H9 (cell line): ENCODE measurements at regions not wholly inside any gene's neighbourhood (a gene's known extent, or its start where the extent isn't known, plus 50 kb on each side); places are given as distances from the start of the nearest gene placed in this dataset.

Experiments
- DNase-seq: peaks from one replicate; pipeline ENCODE4 v3.0.0-alpha.2; 2017
- H2AFZ ChIP-seq: one replicate; pipeline ENCODE4 v1.6.1; 2013; ENCODE audit warnings: mild to moderate bottlenecking, low read length, control low read depth, moderate library complexity
- H2AK5ac ChIP-seq: 2 replicates; pipeline ENCODE4 v1.6.1; 2013; ENCODE audit warnings: low read length, control low read depth, mixed read lengths; ENCODE audit not compliant: insufficient read length
- H2BK120ac ChIP-seq: one replicate; pipeline ENCODE4 v1.6.1; 2013; ENCODE audit warnings: low read depth, mild to moderate bottlenecking, low read length, control low read depth, inconsistent platforms; ENCODE audit not compliant: poor library complexity, severe bottlenecking
- H2BK12ac ChIP-seq: 2 replicates; pipeline ENCODE4 v1.6.1; 2013; ENCODE audit warnings: low read length, control low read depth, mixed read lengths, low read depth; ENCODE audit not compliant: insufficient read length
- H2BK15ac ChIP-seq: 2 replicates; pipeline ENCODE4 v1.6.1; 2013; ENCODE audit warnings: low read depth, low read length, control low read depth
- H2BK20ac ChIP-seq: one replicate; pipeline ENCODE4 v1.6.1; 2013; ENCODE audit warnings: low read depth, mild to moderate bottlenecking, low read length, control low read depth, inconsistent platforms; ENCODE audit not compliant: poor library complexity, severe bottlenecking
- H2BK5ac ChIP-seq: 2 replicates; pipeline ENCODE4 v1.6.1; 2013; ENCODE audit warnings: low read length, control low read depth, mixed read lengths; ENCODE audit not compliant: insufficient read length
- H3K14ac ChIP-seq: 2 replicates; pipeline ENCODE4 v1.6.1; 2013; ENCODE audit warnings: low read length, control low read depth; ENCODE audit not compliant: insufficient read depth
- H3K18ac ChIP-seq: 2 replicates; pipeline ENCODE4 v1.6.1; 2013; ENCODE audit warnings: low read depth, mild to moderate bottlenecking, mixed read lengths, low read length, control low read depth; ENCODE audit not compliant: insufficient read length
- H3K23ac ChIP-seq: 2 replicates; pipeline ENCODE4 v1.6.1; 2013; ENCODE audit warnings: low read length, control low read depth, mixed read lengths, low read depth; ENCODE audit not compliant: insufficient read length
- H3K23me2 ChIP-seq: 2 replicates; pipeline ENCODE4 v1.6.1; 2013; ENCODE audit warnings: low read depth, mild to moderate bottlenecking, mixed read lengths, low read length, control low read depth; ENCODE audit not compliant: insufficient read length, poor library complexity, severe bottlenecking
- H3K27ac ChIP-seq: 2 replicates; pipeline ENCODE4 v1.5.1; 2013; ENCODE audit warnings: low read length, control low read depth, mixed read lengths, low read depth; ENCODE audit not compliant: insufficient read length
- H3K27me3 ChIP-seq: 2 replicates; pipeline ENCODE4 v1.6.1; 2013; ENCODE audit warnings: low read length, control low read depth, inconsistent platforms; ENCODE audit not compliant: insufficient read depth
- H3K4ac ChIP-seq: 2 replicates; pipeline ENCODE4 v1.6.1; 2013; ENCODE audit warnings: low read depth, mild to moderate bottlenecking, control low read depth, inconsistent platforms, low read length, moderate library complexity
- H3K4me1 ChIP-seq: 2 replicates; pipeline ENCODE4 v1.6.1; 2013; ENCODE audit warnings: low read length, control low read depth, inconsistent platforms; ENCODE audit not compliant: insufficient read depth
- H3K4me2 ChIP-seq: 2 replicates; pipeline ENCODE4 v1.6.1; 2013; ENCODE audit warnings: low read length, control low read depth, mixed read lengths; ENCODE audit not compliant: insufficient read length, insufficient read depth
- H3K56ac ChIP-seq: 2 replicates; pipeline ENCODE4 v1.6.1; 2013; ENCODE audit warnings: low read depth, mild to moderate bottlenecking, mixed read lengths, low read length, control low read depth; ENCODE audit not compliant: insufficient read length
- H3K79me1 ChIP-seq: 2 replicates; pipeline ENCODE4 v1.6.1; 2013; ENCODE audit warnings: low read depth, mild to moderate bottlenecking, moderate library complexity, low read length, control low read depth, inconsistent platforms; ENCODE audit not compliant: insufficient read depth, poor library complexity, severe bottlenecking
- H3K79me2 ChIP-seq: 2 replicates; pipeline ENCODE4 v1.6.1; 2013; ENCODE audit warnings: low read length, control low read depth, inconsistent platforms; ENCODE audit not compliant: insufficient read depth
- H3K9ac ChIP-seq: 2 replicates; pipeline ENCODE4 v1.6.1; 2013; ENCODE audit warnings: low read length, control low read depth, mixed read lengths; ENCODE audit not compliant: insufficient read length; ENCODE audit errors: extremely low read depth
- H3K9me3 ChIP-seq: one replicate; pipeline ENCODE4 v1.6.1; 2013; ENCODE audit warnings: low read depth, low read length, inconsistent platforms; ENCODE audit not compliant: control insufficient read depth
- H3T11ph ChIP-seq: one replicate; pipeline ENCODE4 v1.6.1; 2013; ENCODE audit warnings: mild to moderate bottlenecking, low read length, control low read depth, inconsistent platforms
- H4K20me1 ChIP-seq: one replicate; pipeline ENCODE4 v1.6.1; 2013; ENCODE audit not compliant: control insufficient read depth, insufficient read length, insufficient read depth
- H4K5ac ChIP-seq: 2 replicates; pipeline ENCODE4 v1.6.1; 2013; ENCODE audit warnings: low read depth, mild to moderate bottlenecking, mixed read lengths, low read length, control low read depth; ENCODE audit not compliant: insufficient read length
- H4K8ac ChIP-seq: replicated peaks from 2 replicates; pipeline ENCODE4 v1.6.1; 2013; ENCODE audit warnings: low read length, control low read depth, mixed read lengths, low read depth; ENCODE audit not compliant: insufficient read length
- H4K91ac ChIP-seq: 2 replicates; pipeline ENCODE4 v1.6.1; 2013; ENCODE audit warnings: low read depth, mild to moderate bottlenecking, moderate library complexity, mixed read lengths, low read length, control low read depth; ENCODE audit not compliant: insufficient read length
- H3K27ac Mint-ChIP-seq, 3 experiments: 2 replicates in 2 of 3; 3 replicates in 1 of 3; pipeline ENCODE4 v1.8.0; 2020 to 2021; ENCODE audit warnings: mixed read lengths in 3 of 3, mild to moderate bottlenecking in 1 of 3, moderate library complexity in 1 of 3
- H3K27me3 Mint-ChIP-seq: 2 replicates; pipeline ENCODE4 v1.8.0; 2021; ENCODE audit warnings: low read depth, mild to moderate bottlenecking, moderate library complexity, mixed read lengths
- H3K36me3 Mint-ChIP-seq, 3 experiments: 2 replicates in 2 of 3; 3 replicates in 1 of 3; pipeline ENCODE4 v1.8.0; 2020 to 2021; ENCODE audit warnings: low read depth in 3 of 3, mixed read lengths in 3 of 3; ENCODE audit not compliant: insufficient read depth in 1 of 3
- H3K4me1 Mint-ChIP-seq, 2 experiments: 2 replicates each; pipeline ENCODE4 v1.8.0; 2020; ENCODE audit warnings: mixed read lengths in 2 of 2
- H3K4me3 Mint-ChIP-seq, 2 experiments: 2 replicates in 1 of 2; 3 replicates in 1 of 2; pipeline ENCODE4 v1.8.0; 2020 to 2021; ENCODE audit warnings: mild to moderate bottlenecking in 2 of 2, mixed read lengths in 2 of 2, moderate library complexity in 1 of 2
- H3K9me3 Mint-ChIP-seq, 2 experiments: 2 replicates in 1 of 2; 3 replicates in 1 of 2; pipeline ENCODE4 v1.8.0; 2020; ENCODE audit warnings: mild to moderate bottlenecking in 2 of 2, mixed read lengths in 2 of 2, moderate library complexity in 1 of 2
- WGBS: extraction: QIAGEN DNeasy Blood & Tissue Kit; methylation state at CpG from one replicate; pipeline ENCODE4 v1.1.7; 2013; ENCODE audit warnings: missing lambda C conversion rate, low lambda C conversion rate, mixed read lengths; ENCODE audit not compliant: insufficient read length; ENCODE audit errors: extremely low coverage; 5-methylcytosine and 5-hydroxymethylcytosine counted together
- TF ChIP-seq, protein P1 (sequence below): fragments of 200-600 bp; sonication (generic); conservative IDR thresholded peaks from 3 replicates; pipeline ENCODE4 v1.8.0; 2021; ENCODE audit warnings: antibody characterized with exemption, mild to moderate bottlenecking

- no peak overlapping the region for H4K8ac ChIP-seq
- H4K5ac ChIP-seq: no peak overlapping the region
- peaks cover 2% of the 10 kb centered on the region; the same call in 1 of the 2 replicates for H3K27me3 ChIP-seq
- H2BK5ac ChIP-seq: no peak overlapping the region
- WGBS: no CpG with 5 or more reads among the region's 17 CpGs
- Mint-ChIP-seq H3K4me1 (peaks cover 28 to 34% of the 10 kb centered on the region in 2 experiments), H3K4me3 (peak overlapping the region in 1 of 2 experiments; percentile 15; a peak in 1 of 5 replicates), H3K27me3 (peaks cover 28% of the 10 kb centered on the region), H3K27ac (peak overlapping the region in 1 of 3 experiments; percentile 4; a peak in 1 of 7 replicates), H3K9me3 (no peaks in the 10 kb centered on the region; a peak in 1 of 5 replicates), H3K36me3 (no peaks in the 10 kb centered on the region; a peak in 1 of 7 replicates)
- H3K4me2 ChIP-seq: no peak overlapping the region
- H4K20me1 ChIP-seq: no peaks in the 10 kb centered on the region
- H3K14ac ChIP-seq: no peak overlapping the region; the same call in 1 of the 2 replicates
- H3K9ac ChIP-seq: no peak overlapping the region
- H3K23me2 ChIP-seq: no peaks in the 10 kb centered on the region
- no peaks in the 10 kb centered on the region for H3K79me1 ChIP-seq
- H2BK15ac ChIP-seq: no peak overlapping the region
- H3T11ph ChIP-seq: no peak overlapping the region
- no peak overlapping the region for H2AFZ ChIP-seq
- peaks cover 9% of the 10 kb centered on the region; the same call in 1 of the 2 replicates for H3K4me1 ChIP-seq
- no peak overlapping the region for H3K23ac ChIP-seq
- H3K18ac ChIP-seq: no peak overlapping the region
- H3K4ac ChIP-seq: no peak overlapping the region
- no peak for DNase-seq
- no peaks in the 10 kb centered on the region for H3K79me2 ChIP-seq
- no peak overlapping the region for H3K27ac ChIP-seq
- no peak overlapping the region for H2AK5ac ChIP-seq
- no peaks in the 10 kb centered on the region for H3K9me3 ChIP-seq
- no peak overlapping the region for H4K91ac ChIP-seq
- no peak overlapping the region for H2BK12ac ChIP-seq
- H2BK120ac ChIP-seq: no peak overlapping the region
- TF ChIP-seq, protein P1, sequence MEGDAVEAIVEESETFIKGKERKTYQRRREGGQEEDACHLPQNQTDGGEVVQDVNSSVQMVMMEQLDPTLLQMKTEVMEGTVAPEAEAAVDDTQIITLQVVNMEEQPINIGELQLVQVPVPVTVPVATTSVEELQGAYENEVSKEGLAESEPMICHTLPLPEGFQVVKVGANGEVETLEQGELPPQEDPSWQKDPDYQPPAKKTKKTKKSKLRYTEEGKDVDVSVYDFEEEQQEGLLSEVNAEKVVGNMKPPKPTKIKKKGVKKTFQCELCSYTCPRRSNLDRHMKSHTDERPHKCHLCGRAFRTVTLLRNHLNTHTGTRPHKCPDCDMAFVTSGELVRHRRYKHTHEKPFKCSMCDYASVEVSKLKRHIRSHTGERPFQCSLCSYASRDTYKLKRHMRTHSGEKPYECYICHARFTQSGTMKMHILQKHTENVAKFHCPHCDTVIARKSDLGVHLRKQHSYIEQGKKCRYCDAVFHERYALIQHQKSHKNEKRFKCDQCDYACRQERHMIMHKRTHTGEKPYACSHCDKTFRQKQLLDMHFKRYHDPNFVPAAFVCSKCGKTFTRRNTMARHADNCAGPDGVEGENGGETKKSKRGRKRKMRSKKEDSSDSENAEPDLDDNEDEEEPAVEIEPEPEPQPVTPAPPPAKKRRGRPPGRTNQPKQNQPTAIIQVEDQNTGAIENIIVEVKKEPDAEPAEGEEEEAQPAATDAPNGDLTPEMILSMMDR: no peak
- H2BK20ac ChIP-seq: no peak overlapping the region
- H3K56ac ChIP-seq: no peak overlapping the region
These were observed 1489.5 kb downstream of the BRD1 start for GRCh38 chr22:48337957-48338792.
